ENCODE measurements at regions not wholly inside any gene's neighbourhood (a gene's known extent, or its start where the extent isn't known, plus 50 kb on each side); places are given as distances from the start of the nearest gene placed in this dataset.

GRCh38 chr2:19711470-19712372 lies 190.1 kb downstream of the TTC32 start:
- DNase-seq: peak; percentile 18

- no peak for DNase-seq
Observed at GRCh38 chr2:19710230-19710629, 191.6 kb downstream of the TTC32 start.

DNA sequence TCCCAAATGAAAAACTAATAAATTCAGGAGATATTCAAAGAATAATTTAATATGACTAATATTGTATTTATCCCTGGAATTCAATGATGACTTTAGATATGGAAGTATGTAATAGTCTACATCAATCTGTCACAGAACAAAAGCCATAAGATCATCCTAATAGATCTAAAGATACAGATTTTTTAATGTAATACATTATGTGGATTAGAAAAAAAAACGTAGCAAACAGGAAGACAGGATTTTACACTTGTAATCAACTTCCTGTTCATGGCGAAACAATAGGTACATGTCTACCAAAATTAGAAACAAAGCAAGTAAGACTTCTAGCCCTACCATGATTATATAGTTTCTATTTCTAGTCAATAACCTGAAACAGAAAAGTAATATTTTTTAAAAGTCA lies 192.2 kb downstream of the TTC32 start:
- no peak for DNase-seq

GRCh38 chr2:19708776-19709175 lies 193.0 kb downstream of the TTC32 start:
- no peak for DNase-seq

DNA sequence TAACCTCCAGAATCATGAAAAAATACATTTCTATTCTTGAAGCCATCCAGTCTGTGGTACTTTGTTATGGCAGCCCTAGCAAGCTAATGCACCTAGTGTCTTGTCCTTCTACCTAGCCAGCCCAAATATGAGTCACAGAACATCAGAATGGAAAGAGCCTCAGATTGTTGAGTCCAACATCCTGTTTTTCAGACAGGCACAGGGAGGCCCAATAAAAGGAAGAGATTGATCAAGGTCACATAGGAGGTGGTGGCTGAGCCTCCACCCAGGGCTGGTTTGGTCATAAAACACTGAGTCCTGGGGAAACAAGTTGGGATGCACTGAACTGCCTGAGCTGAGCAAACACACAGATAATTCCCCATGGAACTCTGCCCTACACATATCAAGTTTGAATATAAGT lies 195.5 kb downstream of the TTC32 start:
- DNase-seq: no peak

DNA sequence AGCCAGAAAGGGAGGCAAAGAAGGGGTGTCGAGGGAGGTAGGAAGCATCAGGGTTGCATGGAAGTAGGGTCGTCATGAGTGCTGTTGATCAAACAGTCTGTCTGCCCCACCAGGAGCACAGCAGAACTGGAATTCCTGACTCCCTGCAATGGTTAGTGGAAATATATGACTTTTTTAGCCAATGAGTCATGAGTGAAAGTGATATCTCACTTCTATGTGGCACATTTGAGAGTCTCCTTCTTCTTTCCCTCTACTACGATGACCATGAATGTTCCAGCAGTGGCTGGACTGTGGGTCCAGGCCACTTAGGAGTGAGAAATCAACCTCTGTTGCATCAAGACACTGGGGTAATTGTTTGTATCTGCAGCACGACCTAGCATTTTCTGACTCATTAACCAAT lies 199.5 kb downstream of the TTC32 start:
- DNase-seq: no peak

DNA sequence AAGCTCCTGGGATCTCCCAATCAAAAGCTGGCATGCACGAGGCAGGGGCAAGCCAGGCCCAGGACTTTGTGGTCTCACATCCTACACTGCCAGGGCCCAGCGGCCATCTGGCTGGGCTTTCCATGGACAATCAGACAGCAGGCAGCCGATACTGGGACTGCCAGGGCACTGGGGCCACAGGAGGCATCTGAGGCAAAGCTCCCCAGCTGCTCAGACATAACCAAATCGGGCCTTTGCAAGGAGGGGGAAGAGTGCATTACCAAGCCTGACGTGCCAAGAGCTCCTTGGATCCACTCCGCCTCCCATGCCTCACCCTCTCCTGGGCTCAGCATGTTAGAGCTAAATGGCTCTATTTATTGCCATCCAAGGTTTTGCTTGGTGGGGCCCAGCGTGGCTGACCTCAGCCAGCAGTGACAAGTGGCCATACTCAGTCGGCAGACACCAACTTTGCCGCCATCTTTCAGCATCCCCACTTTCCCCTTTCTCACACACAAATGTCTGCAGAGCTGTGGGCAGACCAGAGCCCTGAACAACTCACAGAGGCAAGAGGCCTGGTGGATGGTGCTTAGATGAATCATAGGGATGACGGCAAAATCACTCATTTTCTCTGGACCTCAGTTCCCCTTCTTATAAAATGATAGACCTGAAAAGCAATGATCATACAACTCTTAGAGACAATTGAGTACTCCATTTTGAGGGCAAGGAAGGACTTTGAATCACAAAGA lies 200.8 kb downstream of the TTC32 start:
- DNase-seq: no peak

DNA sequence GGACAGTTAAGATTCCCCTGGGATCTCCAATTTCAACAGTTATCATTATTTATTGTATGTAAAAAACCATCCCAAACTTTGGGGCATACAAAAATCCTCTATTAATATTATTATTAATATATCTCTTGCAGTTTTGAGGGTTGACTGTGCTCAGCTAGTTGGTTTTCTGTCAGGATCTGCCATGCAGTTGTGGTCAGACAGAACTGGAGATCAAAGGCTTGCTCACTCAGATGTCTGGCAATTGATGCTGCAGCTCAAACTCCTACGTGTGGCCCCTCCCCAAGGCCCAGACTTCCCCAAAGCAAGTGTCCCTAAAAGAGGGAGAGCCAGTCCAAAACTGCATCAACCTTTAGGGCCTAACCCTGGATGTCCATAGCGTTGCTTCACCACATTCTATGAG lies 204.7 kb downstream of the TTC32 start:
- no peak for DNase-seq

- DNase-seq: no peak
Observed at GRCh38 chr2:19695706-19696105, 206.1 kb downstream of the TTC32 start.

GRCh38 chr2:19691892-19692291 lies 209.9 kb downstream of the TTC32 start:
- no peak for DNase-seq

GRCh38 chr2:19690429-19690828 lies 211.4 kb downstream of the TTC32 start:
- no peak for DNase-seq

- no peak for DNase-seq
Observed at GRCh38 chr2:19689646-19690168, 212.1 kb downstream of the TTC32 start.

- no peak for DNase-seq
Observed at GRCh38 chr2:19688059-19688458, 213.7 kb downstream of the TTC32 start.

GRCh38 chr2:19687017-19687659 lies 214.6 kb downstream of the TTC32 start:
- DNase-seq: no peak

- DNase-seq: no peak
Observed at GRCh38 chr2:19686439-19686838, 215.3 kb downstream of the TTC32 start.

DNA sequence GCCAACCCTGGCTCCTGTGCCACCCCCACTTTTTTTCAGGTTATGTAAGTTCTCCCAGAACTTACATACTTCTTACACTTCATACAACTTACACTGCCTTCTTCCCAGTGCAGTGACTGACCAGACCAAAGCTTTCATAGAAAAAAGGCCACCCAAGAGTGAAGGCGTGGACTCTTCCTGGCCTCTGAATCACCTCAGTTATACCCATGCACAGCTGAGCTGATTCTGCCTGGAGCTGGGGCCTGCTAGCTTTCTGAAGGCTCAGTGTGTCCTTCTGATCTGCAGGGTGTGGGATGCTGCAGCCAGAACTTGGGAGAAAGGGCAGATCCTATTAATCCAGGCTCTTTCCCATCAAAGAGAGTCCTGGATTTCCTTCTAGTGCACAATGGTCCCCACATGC lies 216.1 kb downstream of the TTC32 start:
- no peak for DNase-seq

GRCh38 chr2:19684516-19684915 lies 217.3 kb downstream of the TTC32 start:
- no peak for DNase-seq

DNA sequence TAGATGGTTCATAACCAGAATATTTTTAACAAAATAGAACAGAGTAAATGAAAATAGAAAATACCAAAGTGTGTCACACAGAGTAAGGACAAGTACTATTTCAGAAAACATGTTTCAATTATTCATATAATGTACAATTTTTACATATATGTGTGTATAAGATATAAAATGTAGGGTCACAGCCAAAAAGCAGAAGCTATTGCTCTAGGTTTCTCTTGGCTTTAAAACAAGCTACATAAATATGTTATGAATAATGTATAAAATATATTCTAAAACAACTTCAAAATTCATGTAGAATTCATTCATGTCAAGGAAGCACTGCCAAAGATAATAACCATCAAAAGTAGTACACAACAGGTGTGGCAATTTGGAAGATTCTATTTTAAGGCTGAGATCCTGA lies 218.2 kb downstream of the TTC32 start:
- no peak for DNase-seq

DNA sequence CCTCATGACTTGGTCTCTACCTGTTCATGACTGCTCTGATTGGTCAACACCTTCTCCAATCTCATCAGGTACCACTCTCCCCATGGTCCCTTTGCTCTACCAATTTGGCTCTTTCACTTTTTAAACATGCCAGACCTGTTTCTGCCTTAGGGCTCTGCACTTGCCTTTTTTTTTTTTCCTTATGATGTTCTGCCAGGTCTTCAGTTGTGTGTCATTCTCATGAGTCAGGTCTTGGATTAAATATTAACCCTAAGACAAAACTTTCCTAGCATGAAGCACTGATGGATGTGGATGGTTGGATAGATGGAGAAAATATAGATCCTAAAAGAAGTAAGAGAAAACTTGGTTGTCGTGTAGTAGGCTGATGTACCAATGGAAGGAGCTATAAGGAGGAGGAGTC lies 219.3 kb downstream of the TTC32 start:
- no peak for DNase-seq

- no peak for DNase-seq
Observed at GRCh38 chr2:19677825-19678518, 223.8 kb downstream of the TTC32 start.

GRCh38 chr2:19677215-19677777 lies 224.5 kb downstream of the TTC32 start:
- DNase-seq: no peak

- DNase-seq: no peak
Observed at GRCh38 chr2:19676770-19677169, 225.0 kb downstream of the TTC32 start.
